ENCODE measurements at regions not wholly inside any gene's neighbourhood (a gene's known extent, or its start where the extent isn't known, plus 50 kb on each side); places are given as distances from the start of the nearest gene placed in this dataset.

DNA sequence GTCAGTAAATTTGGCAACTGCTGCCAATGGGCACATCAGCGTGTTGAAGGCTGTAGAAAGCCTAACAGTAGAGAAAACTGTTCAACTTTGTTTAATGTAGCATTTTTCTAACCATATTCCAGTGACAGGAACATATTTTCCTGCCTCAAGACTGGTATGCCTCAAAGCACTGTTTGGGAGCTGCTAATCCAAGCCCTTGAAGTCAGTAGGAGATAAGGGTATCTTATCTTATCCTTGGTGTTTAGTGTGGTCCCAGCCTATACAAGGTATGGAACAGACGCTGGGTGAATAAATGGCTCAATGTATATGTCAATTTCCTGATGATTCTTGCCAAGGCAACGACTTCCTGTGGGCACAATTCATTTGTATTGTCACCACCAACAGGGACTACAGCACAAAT, 97.5 kb upstream of the CREB5 start:
- Mint-ChIP-seq H3K27me3 (ENCODE audit: unreplicated experiment) (no peaks in the 10 kb centered on the region), H3K9me3 (ENCODE audit: unreplicated experiment) (no peaks in the 10 kb centered on the region), H3K4me1 (ENCODE audit: unreplicated experiment) (peaks cover 5% of the 10 kb centered on the region), H3K4me3 (ENCODE audit: unreplicated experiment) (no peak overlapping the region), H3K36me3 (ENCODE audit: low read depth, unreplicated experiment) (no peaks in the 10 kb centered on the region), H3K27ac (ENCODE audit: unreplicated experiment) (no peak overlapping the region)
- TF ChIP-seq, protein P1, sequence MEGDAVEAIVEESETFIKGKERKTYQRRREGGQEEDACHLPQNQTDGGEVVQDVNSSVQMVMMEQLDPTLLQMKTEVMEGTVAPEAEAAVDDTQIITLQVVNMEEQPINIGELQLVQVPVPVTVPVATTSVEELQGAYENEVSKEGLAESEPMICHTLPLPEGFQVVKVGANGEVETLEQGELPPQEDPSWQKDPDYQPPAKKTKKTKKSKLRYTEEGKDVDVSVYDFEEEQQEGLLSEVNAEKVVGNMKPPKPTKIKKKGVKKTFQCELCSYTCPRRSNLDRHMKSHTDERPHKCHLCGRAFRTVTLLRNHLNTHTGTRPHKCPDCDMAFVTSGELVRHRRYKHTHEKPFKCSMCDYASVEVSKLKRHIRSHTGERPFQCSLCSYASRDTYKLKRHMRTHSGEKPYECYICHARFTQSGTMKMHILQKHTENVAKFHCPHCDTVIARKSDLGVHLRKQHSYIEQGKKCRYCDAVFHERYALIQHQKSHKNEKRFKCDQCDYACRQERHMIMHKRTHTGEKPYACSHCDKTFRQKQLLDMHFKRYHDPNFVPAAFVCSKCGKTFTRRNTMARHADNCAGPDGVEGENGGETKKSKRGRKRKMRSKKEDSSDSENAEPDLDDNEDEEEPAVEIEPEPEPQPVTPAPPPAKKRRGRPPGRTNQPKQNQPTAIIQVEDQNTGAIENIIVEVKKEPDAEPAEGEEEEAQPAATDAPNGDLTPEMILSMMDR (IDR thresholded peaks at IDR 0.05; ENCODE audit: unreplicated experiment), result no peak
- DNase-seq (ENCODE audit: low spot score), result no peak

DNA sequence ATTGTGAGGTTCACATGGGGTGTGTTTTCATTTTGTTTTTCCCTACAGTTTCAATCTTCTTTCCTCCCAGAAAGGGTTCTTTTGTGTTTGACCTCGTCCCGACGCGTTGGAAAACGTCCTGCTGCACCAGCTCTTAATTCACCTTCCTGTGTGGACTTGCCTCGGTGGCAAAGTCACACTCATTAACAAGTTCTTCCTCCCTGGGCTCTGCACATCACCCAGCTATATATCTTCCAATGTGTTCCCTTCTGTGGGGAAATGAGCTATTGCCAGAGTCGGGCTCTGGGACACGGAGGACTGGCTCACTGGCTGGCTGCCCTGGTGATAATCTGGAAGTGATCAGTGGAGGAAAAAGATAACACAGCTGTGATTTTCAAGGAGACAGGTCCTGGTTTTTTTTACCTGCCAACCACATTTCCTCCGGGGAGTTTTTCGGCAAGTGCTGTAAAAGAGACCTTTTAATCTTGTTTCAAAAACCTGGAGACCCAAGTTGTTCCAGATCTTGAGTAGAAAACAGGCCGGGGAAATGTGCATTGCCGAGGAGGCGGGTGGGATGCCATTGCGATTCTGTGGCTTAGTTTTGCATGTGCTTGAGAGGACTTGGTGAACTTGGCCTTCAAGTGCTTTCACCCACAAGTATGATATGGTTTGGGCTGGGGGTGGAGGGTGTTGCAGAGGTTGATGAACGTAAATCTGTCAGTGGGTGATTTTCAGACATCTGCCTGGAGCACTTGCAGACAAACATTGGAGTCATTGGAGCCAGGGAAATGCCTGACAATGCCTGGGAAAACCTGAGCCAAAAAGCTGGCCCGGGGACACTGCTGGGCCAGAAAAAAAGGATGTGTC, 96.5 kb upstream of the CREB5 start:
- H3K27ac Mint-ChIP-seq (ENCODE audit: unreplicated experiment), result no peak overlapping the region
- no peaks in the 10 kb centered on the region for H3K27me3 Mint-ChIP-seq (ENCODE audit: unreplicated experiment)
- H3K9me3 Mint-ChIP-seq (ENCODE audit: unreplicated experiment), result no peaks in the 10 kb centered on the region

DNA sequence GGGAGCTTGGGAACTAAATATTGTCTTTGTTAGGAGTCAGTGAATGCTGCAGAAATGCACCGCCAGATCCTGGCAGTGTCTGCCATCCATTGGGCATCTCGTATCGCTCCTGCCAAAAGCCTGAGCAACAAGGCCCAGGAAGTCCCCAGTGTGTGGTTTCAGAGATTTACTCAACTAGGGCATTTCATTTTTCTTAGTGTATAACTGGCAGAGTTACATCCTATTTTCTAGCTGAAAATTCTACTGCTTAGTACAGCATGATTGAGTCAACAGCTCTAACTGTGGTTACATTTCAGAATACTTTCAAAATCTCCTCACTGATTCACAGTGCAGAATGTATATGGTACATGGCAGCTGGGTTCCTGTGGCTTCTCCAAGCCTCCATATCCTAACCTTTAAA, 95.8 kb upstream of the CREB5 start:
- H3K4me3 Mint-ChIP-seq (ENCODE audit: unreplicated experiment), result no peak overlapping the region
- DNase-seq (ENCODE audit: low spot score), result no peak
- no peak overlapping the region for H3K27ac Mint-ChIP-seq (ENCODE audit: unreplicated experiment)
- peaks cover 3% of the 10 kb centered on the region for H3K36me3 Mint-ChIP-seq (ENCODE audit: low read depth, unreplicated experiment)
- TF ChIP-seq, protein P1 (IDR thresholded peaks at IDR 0.05; ENCODE audit: unreplicated experiment), result no peak
- H3K27me3 Mint-ChIP-seq (ENCODE audit: unreplicated experiment), result no peaks in the 10 kb centered on the region
- H3K9me3 Mint-ChIP-seq (ENCODE audit: unreplicated experiment), result no peaks in the 10 kb centered on the region
- H3K4me1 Mint-ChIP-seq (ENCODE audit: unreplicated experiment), result peaks cover 5% of the 10 kb centered on the region

More for the DNA sequence above, 96.5 kb upstream of the CREB5 start:
- DNase-seq (ENCODE audit: low spot score), result no peak
- Mint-ChIP-seq H3K4me1 (ENCODE audit: unreplicated experiment) (peaks cover 5% of the 10 kb centered on the region), H3K4me3 (ENCODE audit: unreplicated experiment) (no peak overlapping the region), H3K36me3 (ENCODE audit: low read depth, unreplicated experiment) (no peaks in the 10 kb centered on the region)
- TF ChIP-seq, protein P1 (IDR thresholded peaks at IDR 0.05; ENCODE audit: unreplicated experiment), result no peak

DNA sequence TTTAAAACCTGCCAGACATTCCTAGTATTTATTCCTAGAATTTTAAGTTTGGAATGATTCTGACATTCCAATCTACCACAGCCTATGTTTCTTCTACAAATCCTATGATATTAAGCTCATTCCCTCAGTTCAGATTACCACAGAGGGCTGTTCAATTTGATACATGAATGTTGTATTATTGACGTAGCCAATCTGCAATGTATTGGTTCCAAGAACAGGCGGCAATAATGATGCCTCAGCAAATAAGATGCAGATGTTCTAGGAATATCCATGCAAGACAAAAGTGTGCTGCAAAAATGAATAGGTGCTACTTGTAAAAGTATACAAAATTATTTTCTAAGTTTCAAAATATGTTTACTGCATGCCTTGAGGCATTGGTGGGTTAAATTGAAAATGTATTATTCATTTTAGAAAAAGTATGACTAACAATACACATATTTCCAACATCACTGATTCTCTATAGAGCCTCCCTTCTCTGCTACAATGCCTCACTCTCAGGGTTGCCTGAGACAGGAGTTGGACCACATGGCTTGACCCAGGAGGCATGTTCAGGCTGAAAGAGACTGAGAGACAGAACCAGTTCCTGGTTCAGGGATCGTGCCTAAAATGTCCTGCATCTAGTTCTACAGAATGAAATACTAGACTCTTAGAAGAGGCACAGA, 94.1 kb upstream of the CREB5 start:
- peaks cover 5% of the 10 kb centered on the region for H3K4me1 Mint-ChIP-seq (ENCODE audit: unreplicated experiment)
- DNase-seq (ENCODE audit: low spot score), result no peak
- TF ChIP-seq, protein P1 (IDR thresholded peaks at IDR 0.05; ENCODE audit: unreplicated experiment), result no peak
- H3K36me3 Mint-ChIP-seq (ENCODE audit: low read depth, unreplicated experiment), result peaks cover 3% of the 10 kb centered on the region
- H3K27me3 Mint-ChIP-seq (ENCODE audit: unreplicated experiment), result no peaks in the 10 kb centered on the region
- no peak overlapping the region for H3K4me3 Mint-ChIP-seq (ENCODE audit: unreplicated experiment)
- H3K27ac Mint-ChIP-seq (ENCODE audit: unreplicated experiment), result no peak overlapping the region
- H3K9me3 Mint-ChIP-seq (ENCODE audit: unreplicated experiment), result no peaks in the 10 kb centered on the region

DNA sequence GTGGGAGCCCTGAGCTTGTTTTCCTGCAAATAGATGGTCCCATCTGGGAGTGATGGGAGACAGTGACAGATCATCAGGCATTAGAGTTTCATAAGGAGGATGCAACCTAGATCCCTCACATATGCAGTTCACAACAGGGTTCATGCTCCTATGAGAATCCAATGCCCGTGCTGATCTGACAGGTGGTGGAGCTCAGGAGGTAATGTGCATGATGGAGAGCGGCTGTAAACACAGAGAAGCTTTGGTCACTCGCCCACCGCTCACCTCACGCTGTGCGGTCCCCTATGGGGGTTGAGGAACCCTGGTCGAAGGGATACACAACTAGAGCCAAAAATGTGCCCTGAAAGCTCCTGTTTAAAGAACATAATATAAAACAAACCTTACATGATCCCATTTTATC, 88.5 kb upstream of the CREB5 start:
- Mint-ChIP-seq H3K36me3 (ENCODE audit: low read depth, unreplicated experiment) (peaks cover 3% of the 10 kb centered on the region), H3K27me3 (ENCODE audit: unreplicated experiment) (no peaks in the 10 kb centered on the region), H3K4me3 (ENCODE audit: unreplicated experiment) (no peak overlapping the region), H3K9me3 (ENCODE audit: unreplicated experiment) (no peaks in the 10 kb centered on the region), H3K27ac (ENCODE audit: unreplicated experiment) (no peak overlapping the region), H3K4me1 (ENCODE audit: unreplicated experiment) (no peaks in the 10 kb centered on the region)
- TF ChIP-seq, protein P1 (IDR thresholded peaks at IDR 0.05; ENCODE audit: unreplicated experiment), result no peak
- no peak for DNase-seq (ENCODE audit: low spot score)

Measured in endothelial cell (in vitro differentiated cells).